HG03097 (cell line): ENCODE measurements at regions not wholly inside any gene's neighbourhood (a gene's known extent, or its start where the extent isn't known, plus 50 kb on each side); places are given as distances from the start of the nearest gene placed in this dataset.
A peak's percentile ranks its signal among the peaks of the same experiment; 100 is the strongest.
"Not testable (repeated sequence)": the region's sequence is repeated elsewhere in the genome, so short reads cannot be mapped to it uniquely, and the experiment has no call there.

Experiments
- ATAC-seq: cut with Tn5 transposase; IDR thresholded peaks from one replicate; pipeline ENCODE4 v1.9.1; 2021; ENCODE audit not compliant: unreplicated experiment, low FRiP score

DNA sequence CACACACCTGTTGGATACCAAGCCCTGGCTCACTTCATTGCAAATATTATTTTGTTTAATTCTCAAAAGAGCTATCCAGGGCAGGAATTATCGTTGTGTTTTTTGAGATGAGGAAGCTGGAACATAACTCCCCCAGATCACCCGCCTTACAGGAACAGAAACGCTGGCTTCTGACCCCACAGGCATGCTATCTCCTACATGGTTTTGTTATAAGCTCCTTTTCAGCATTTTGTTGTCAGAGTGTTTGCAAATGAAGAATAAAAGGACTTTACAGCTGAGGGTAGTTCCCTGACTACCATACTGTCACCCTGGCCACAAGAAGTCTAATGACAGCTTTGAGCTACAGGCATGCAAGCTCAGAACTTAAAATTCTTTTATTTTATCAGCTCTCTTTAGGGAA lies 62.0 kb upstream of the MRPS9 start:
- ATAC-seq, result no peak

DNA sequence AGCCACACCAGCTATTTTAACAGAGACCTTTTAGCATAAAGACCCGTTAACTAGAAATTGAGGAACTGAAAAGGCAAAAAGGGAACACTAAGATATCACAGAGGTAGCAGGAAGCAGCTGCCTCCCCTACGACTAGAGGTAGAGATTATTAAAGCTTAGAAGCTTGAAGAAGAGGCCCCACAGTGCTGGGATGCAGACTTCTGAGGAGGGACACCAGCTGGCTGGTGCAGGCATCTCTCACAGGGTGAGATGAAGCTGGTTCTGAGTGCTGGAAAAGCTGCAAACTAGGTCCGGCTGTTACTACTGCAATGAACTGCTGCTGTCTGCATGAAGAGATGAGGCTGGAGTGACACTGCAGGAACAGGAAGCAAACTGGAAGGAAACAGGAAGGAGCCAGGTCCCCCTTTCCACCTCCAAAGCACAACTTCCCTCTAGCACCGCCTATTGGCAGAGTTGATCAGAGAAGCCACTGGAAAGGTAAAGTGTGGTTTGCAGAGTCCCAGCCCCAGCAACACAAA lies 61.2 kb upstream of the MRPS9 start:
- ATAC-seq, result peak; percentile 96

GRCh38 chr2:104977958-104978357 lies 59.9 kb upstream of the MRPS9 start:
- no peak for ATAC-seq

GRCh38 chr2:104979786-104980185 lies 58.1 kb upstream of the MRPS9 start:
- ATAC-seq, result not testable (repeated sequence)

DNA sequence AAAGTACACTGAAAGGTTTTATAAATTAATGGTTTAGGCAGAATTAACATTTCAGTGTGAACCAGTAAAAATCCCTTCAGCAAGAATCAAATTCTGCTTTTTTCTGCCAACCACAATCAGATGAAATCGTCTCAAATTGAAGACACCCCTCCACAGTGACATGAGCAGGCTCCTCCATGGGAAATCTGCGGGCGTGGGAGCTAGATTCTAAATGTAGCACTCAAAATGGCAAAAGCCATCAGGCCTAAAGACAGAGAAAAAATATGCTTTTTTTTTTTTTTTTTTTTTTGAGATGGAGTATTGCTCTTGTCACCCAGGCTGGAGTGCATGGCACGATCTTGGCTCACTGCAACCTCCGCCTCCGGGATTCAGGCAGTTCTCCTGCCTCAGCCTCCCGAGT lies 55.8 kb upstream of the MRPS9 start:
- no peak for ATAC-seq
